GM12892 (cell line): ENCODE measurements at regions not wholly inside any gene's neighbourhood (a gene's known extent, or its start where the extent isn't known, plus 50 kb on each side); places are given as distances from the start of the nearest gene placed in this dataset.
A peak's percentile ranks its signal among the peaks of the same experiment; 100 is the strongest.

Experiments used
- DNase-seq: peaks from one replicate; pipeline ENCODE4 v3.0.0; 2011; ENCODE audit not compliant: insufficient read length
- FAIRE-seq: peaks from 2 replicates; lab custom pipeline; 2011; peaks lifted over from hg19 to GRCh38; lab: Jason Lieb, UNC
- POLR2A ChIP-seq: IDR thresholded peaks from 2 replicates; pipeline ENCODE4 v1.6.1; 2011; ENCODE audit warnings: low read depth, low read length, control low read depth
- POLR2AphosphoS5 ChIP-seq: IDR thresholded peaks from 2 replicates; pipeline ENCODE4 v1.6.1; 2011; ENCODE audit warnings: low read depth, low read length, control low read depth
- TAF1 ChIP-seq: IDR thresholded peaks from 2 replicates; pipeline ENCODE4 v1.6.1; 2011; ENCODE audit warnings: low read depth, mild to moderate bottlenecking, control low read depth, low read length, borderline replicate concordance

DNA sequence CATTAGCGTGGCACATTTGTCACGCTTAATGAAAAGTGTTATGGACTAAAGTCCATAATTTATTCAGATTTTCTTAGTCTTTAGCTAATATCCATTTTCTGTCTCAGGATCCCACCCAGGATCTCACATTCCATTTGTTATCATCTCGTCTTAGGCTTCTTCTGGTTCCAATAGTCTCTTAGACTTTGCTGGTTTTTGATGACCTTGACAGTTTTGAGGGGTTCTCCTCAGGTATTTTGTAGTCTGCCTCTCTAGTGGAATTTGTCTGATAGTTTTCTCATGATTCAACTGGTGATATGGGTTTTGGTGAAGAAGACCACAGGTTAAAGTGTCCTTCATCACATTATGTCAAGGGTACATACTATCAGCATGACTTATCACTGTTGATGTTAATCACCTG, 66.0 kb upstream of the GPR26 start:
- TF ChIP-seq POLR2AphosphoS5 (no peak), TAF1 (no peak), POLR2A (no peak)
- FAIRE-seq (no peak), DNase-seq (no peak)

- no peak for TF ChIP-seq TAF1
- no peak for TF ChIP-seq POLR2AphosphoS5
- TF ChIP-seq POLR2A: no peak
- DNase-seq (no peak), FAIRE-seq (no peak)
Observed at GRCh38 chr10:123603130-123603529, 63.0 kb upstream of the GPR26 start.

GRCh38 chr10:123604506-123604905, 61.6 kb upstream of the GPR26 start:
- DNase-seq (no peak), FAIRE-seq (no peak)
- TF ChIP-seq TAF1: no peak
- no peak for TF ChIP-seq POLR2A
- no peak for TF ChIP-seq POLR2AphosphoS5

- TF ChIP-seq POLR2A (no peak), POLR2AphosphoS5 (no peak), TAF1 (no peak)
- DNase-seq (no peak), FAIRE-seq (no peak)
Observed at GRCh38 chr10:123606006-123606405, 60.1 kb upstream of the GPR26 start.

DNA sequence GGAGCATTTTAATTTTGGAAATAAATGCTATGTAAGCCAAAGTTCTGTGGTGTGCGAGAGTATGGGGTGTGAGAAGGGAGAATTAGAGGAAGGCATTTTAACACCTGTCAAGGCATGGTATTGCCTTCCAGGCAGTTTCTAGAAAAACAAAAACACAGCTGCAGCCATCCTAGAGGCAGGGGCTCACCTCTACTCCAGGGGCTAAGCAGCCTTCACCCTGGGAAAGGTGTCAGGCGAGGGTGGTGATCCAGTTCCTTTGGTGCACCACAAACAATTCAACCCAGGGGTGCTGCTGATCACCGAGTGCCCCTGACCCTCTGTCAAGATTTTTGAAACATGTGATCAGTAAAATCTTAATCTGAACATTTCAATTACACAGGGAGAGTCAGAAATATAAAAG, 59.2 kb upstream of the GPR26 start:
- DNase-seq (no peak), FAIRE-seq (no peak)
- no peak for TF ChIP-seq TAF1
- no peak for TF ChIP-seq POLR2A
- no peak for TF ChIP-seq POLR2AphosphoS5

- no peak for DNase-seq
- no peak for FAIRE-seq
- no peak for TF ChIP-seq POLR2AphosphoS5
Observed at GRCh38 chr10:123607386-123607785, 58.8 kb upstream of the GPR26 start.

- DNase-seq (no peak), FAIRE-seq (no peak)
Observed at GRCh38 chr10:123608047-123608446, 58.1 kb upstream of the GPR26 start.

DNA sequence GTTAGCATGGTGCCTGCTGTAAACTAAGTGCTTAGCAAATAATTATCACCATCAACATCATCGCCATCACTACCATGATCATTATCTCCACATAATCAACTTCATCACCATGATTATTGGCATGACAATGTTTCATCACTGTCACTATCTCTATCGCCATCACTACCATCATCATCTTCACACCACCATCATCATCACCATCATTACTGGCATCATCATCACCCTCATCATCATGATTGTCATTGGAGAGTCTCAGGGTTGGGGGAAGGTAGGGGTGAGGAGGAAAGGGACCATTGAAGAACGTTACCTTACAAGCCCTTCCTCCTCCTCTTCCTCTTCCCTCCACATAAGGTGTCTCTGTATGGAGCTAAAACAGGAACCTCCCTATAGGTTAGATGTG, 54.9 kb upstream of the GPR26 start:
- TF ChIP-seq TAF1 (no peak), POLR2AphosphoS5 (no peak), POLR2A (no peak)
- FAIRE-seq (no peak), DNase-seq (no peak)

More at GRCh38 chr10:123608047-123608446, 58.1 kb upstream of the GPR26 start:
- TF ChIP-seq POLR2AphosphoS5 (no peak), TAF1 (no peak), POLR2A (no peak)

GRCh38 chr10:123611876-123612275, 54.3 kb upstream of the GPR26 start:
- TF ChIP-seq TAF1: no peak
- no peak for TF ChIP-seq POLR2A
- TF ChIP-seq POLR2AphosphoS5: no peak
- DNase-seq: no peak
- no peak for FAIRE-seq

- no peak for DNase-seq
- FAIRE-seq: no peak
- TF ChIP-seq POLR2AphosphoS5: no peak
- TF ChIP-seq TAF1: no peak
- no peak for TF ChIP-seq POLR2A
Observed at GRCh38 chr10:123613346-123613850, 52.8 kb upstream of the GPR26 start.

DNA sequence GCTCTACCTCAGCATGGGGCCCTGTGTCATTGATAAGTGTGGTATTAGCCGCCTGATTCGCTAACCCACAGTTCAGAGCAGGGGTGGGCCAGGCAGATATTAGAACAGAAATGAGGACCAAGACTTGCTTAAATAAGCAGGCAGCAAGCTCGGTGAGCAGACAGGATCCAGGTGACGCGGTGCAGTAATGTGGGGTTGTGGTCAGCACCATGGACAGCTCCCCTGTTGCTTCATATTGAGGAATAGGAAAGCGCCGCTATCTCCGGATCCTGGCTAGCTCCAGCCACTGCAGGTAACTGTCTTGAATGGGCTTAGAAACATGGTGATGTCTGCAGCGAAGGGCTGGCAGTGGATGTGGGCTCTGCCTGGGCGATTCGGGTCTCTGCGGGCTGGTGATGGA, 51.3 kb upstream of the GPR26 start:
- TF ChIP-seq POLR2AphosphoS5: no peak
- TF ChIP-seq POLR2A: no peak
- TF ChIP-seq TAF1: no peak
- FAIRE-seq: peak; percentile 76
- DNase-seq: no peak
